H1 (cell line): ENCODE measurements at regions not wholly inside any gene's neighbourhood (a gene's known extent, or its start where the extent isn't known, plus 50 kb on each side); places are given as distances from the start of the nearest gene placed in this dataset.

Source experiments
- CTCF ChIA-PET: fragments of 300-600 bp; sonication (Branson Sonifier 250); formaldehyde crosslinking; loops from one replicate; lab custom pipeline; 2021; ENCODE audit not compliant: partially characterized antibody; lab: Charles Lee
- POLR2A ChIA-PET: fragments of 300-600 bp; sonication (Branson Sonifier 250); formaldehyde crosslinking; loops from one replicate; lab custom pipeline; 2021; ENCODE audit warnings: inconsistent platforms; ENCODE audit not compliant: partially characterized antibody; lab: Charles Lee
- DNase-seq, 2 experiments: peaks; one replicate each; pipeline versions ENCODE4 v3.0.0 to v3.0.0-alpha.2; 2010 to 2022; ENCODE audit warnings: low spot score in 2 of 2, low read depth in 1 of 2, mixed read lengths in 1 of 2
- FAIRE-seq: peaks from 2 replicates; lab custom pipeline; 2011; peaks lifted over from hg19 to GRCh38; lab: Jason Lieb, UNC
- H2AFZ ChIP-seq: 2 replicates; pipeline ENCODE4 v1.8.1; 2012; ENCODE audit warnings: low read length, inconsistent platforms
- H2AK5ac ChIP-seq: 2 replicates; pipeline ENCODE4 v1.6.1; 2013; ENCODE audit warnings: low read depth, low read length
- H2BK120ac ChIP-seq: replicated peaks from 2 replicates; pipeline ENCODE3; 2013; ENCODE audit warnings: low read depth, low read length, inconsistent platforms
- H2BK12ac ChIP-seq: 2 replicates; pipeline ENCODE4 v1.6.1; 2013; ENCODE audit warnings: low read depth, low read length
- H2BK15ac ChIP-seq: 2 replicates; pipeline ENCODE4 v1.6.1; 2013; ENCODE audit warnings: low read length
- H2BK20ac ChIP-seq: 2 replicates; pipeline ENCODE4 v1.6.1; 2013; ENCODE audit warnings: low read length
- H2BK5ac ChIP-seq: 2 replicates; pipeline ENCODE4 v1.6.1; 2013; ENCODE audit warnings: low read depth, low read length
- H3K14ac ChIP-seq: 2 replicates; pipeline ENCODE4 v1.6.1; 2013; ENCODE audit warnings: inconsistent platforms; ENCODE audit not compliant: insufficient read length
- H3K18ac ChIP-seq: 2 replicates; pipeline ENCODE4 v1.6.1; 2013; ENCODE audit warnings: low read length; ENCODE audit errors: extremely low read depth
- H3K23ac ChIP-seq: 2 replicates; pipeline ENCODE4 v1.6.1; 2013; ENCODE audit warnings: inconsistent platforms; ENCODE audit not compliant: insufficient read length
- H3K23me2 ChIP-seq: 2 replicates; pipeline ENCODE4 v1.6.1; 2013; ENCODE audit warnings: low read depth, low read length
- H3K27ac ChIP-seq: 2 replicates; pipeline ENCODE4 v1.6.1; 2011; ENCODE audit warnings: low read depth, low read length, inconsistent platforms
- H3K27me3 ChIP-seq, 4 experiments: replicated peaks in 1 of 4; 1 replicate in 1 of 4; 2 replicates in 3 of 4; pipeline versions ENCODE4 v1.6.1 to v1.8.1; 2011 to 2013; ENCODE audit warnings: low read length in 3 of 4, mild to moderate bottlenecking in 3 of 4, inconsistent platforms in 2 of 4, mixed read lengths in 2 of 4, moderate library complexity in 1 of 4; ENCODE audit not compliant: control insufficient read depth in 3 of 4, insufficient read depth in 3 of 4; ENCODE audit errors: extremely low read depth in 1 of 4
- H3K36me3 ChIP-seq, 4 experiments: 2 replicates each; pipeline versions ENCODE4 v1.6.1 to v1.8.1; 2011 to 2013; ENCODE audit warnings: mild to moderate bottlenecking in 4 of 4, low read length in 3 of 4, moderate library complexity in 2 of 4, control low read depth in 1 of 4, inconsistent platforms in 1 of 4; ENCODE audit not compliant: insufficient read depth in 4 of 4, control insufficient read depth in 2 of 4
- H3K4ac ChIP-seq: replicated peaks from 2 replicates; pipeline ENCODE3; 2013; ENCODE audit warnings: low read length, low read depth, mixed read lengths, inconsistent platforms; ENCODE audit not compliant: insufficient read length
- H3K4me1 ChIP-seq, 4 experiments: replicated peaks in 1 of 4; 1 replicate in 1 of 4; 2 replicates in 3 of 4; pipeline versions ENCODE4 v1.6.1 to v1.8.1; 2011 to 2013; ENCODE audit warnings: low read length in 3 of 4, inconsistent platforms in 2 of 4, mixed read lengths in 1 of 4; ENCODE audit not compliant: insufficient read depth in 4 of 4, control insufficient read depth in 3 of 4
- H3K4me2 ChIP-seq, 2 experiments: 2 replicates each; pipeline versions ENCODE4 v1.6.1 to v1.8.1; 2011 to 2013; ENCODE audit warnings: low read depth in 2 of 2, low read length in 2 of 2, control low read depth in 1 of 2, inconsistent platforms in 1 of 2, mild to moderate bottlenecking in 1 of 2; ENCODE audit not compliant: insufficient read depth in 1 of 2
- H3K4me3 ChIP-seq, 4 experiments: fragments of 200-600, 300-600 bp in 1 of 4; sonication (generic), shearing (Covaris generic), sonication (Bioruptor Twin) in 1 of 4; 2 replicates each; pipeline versions ENCODE4 v1.5.1 to v1.8.1; 2011 to 2016; ENCODE audit warnings: low read length in 4 of 4, low read depth in 3 of 4, control low read depth in 2 of 4, inconsistent platforms in 2 of 4, mild to moderate bottlenecking in 2 of 4, mixed read lengths in 1 of 4, moderate library complexity in 1 of 4; ENCODE audit not compliant: insufficient read depth in 2 of 4; ENCODE audit errors: extremely low read depth in 1 of 4
- H3K56ac ChIP-seq: replicated peaks from 2 replicates; pipeline ENCODE3; 2013; ENCODE audit warnings: low read depth, mild to moderate bottlenecking, mixed read lengths, low read length, inconsistent platforms; ENCODE audit not compliant: insufficient read length
- H3K79me1 ChIP-seq: 2 replicates; pipeline ENCODE4 v1.6.1; 2013; ENCODE audit warnings: low read depth, low read length, control low read depth
- H3K79me2 ChIP-seq, 2 experiments: 2 replicates each; pipeline versions ENCODE4 v1.6.1 to v1.8.1; 2012 to 2013; ENCODE audit warnings: low read length in 2 of 2, mild to moderate bottlenecking in 2 of 2, inconsistent platforms in 1 of 2; ENCODE audit not compliant: insufficient read depth in 2 of 2, control insufficient read depth in 1 of 2
- H3K9ac ChIP-seq, 4 experiments: replicated peaks in 1 of 4; 1 replicate in 1 of 4; 2 replicates in 3 of 4; pipeline versions ENCODE4 v1.6.1 to v1.8.1; 2011 to 2013; ENCODE audit warnings: low read depth in 3 of 4, low read length in 3 of 4, control low read depth in 2 of 4, mild to moderate bottlenecking in 2 of 4, moderate library complexity in 2 of 4, inconsistent platforms in 1 of 4; ENCODE audit errors: extremely low read depth in 1 of 4
- H3K9me3 ChIP-seq, 2 experiments: 2 replicates each; pipeline versions ENCODE4 v1.6.1 to v1.8.1; 2012 to 2013; ENCODE audit warnings: mild to moderate bottlenecking in 2 of 2, moderate library complexity in 2 of 2, control low read depth in 1 of 2, inconsistent platforms in 1 of 2, low read depth in 1 of 2, low read length in 1 of 2, mixed read lengths in 1 of 2; ENCODE audit not compliant: insufficient read depth in 2 of 2
- H4K20me1 ChIP-seq, 2 experiments: replicated peaks in 1 of 2; 2 replicates each; pipeline versions ENCODE3 to v1.8.1; 2011 to 2013; ENCODE audit warnings: inconsistent platforms in 2 of 2, low read length in 2 of 2, mild to moderate bottlenecking in 1 of 2; ENCODE audit not compliant: insufficient read depth in 2 of 2, control insufficient read depth in 1 of 2
- H4K5ac ChIP-seq: 2 replicates; pipeline ENCODE4 v1.6.1; 2013; ENCODE audit warnings: low read length, low read depth, mixed read lengths, inconsistent platforms; ENCODE audit not compliant: insufficient read length
- H4K8ac ChIP-seq: 2 replicates; pipeline ENCODE4 v1.8.0; 2013; ENCODE audit warnings: mild to moderate bottlenecking, moderate library complexity, low read length, inconsistent platforms; ENCODE audit not compliant: insufficient read depth; ENCODE audit errors: extremely low read depth
- H4K91ac ChIP-seq: replicated peaks from 2 replicates; pipeline ENCODE3; 2013; ENCODE audit warnings: low read length, mixed read lengths, inconsistent platforms; ENCODE audit not compliant: insufficient read length
- CREB1 ChIP-seq: IDR thresholded peaks from 2 replicates; pipeline ENCODE4 v1.6.1; 2012; ENCODE audit warnings: inconsistent platforms
- EZH2 ChIP-seq: fragments of 200-600 bp; sonication (generic); IDR thresholded peaks from 2 replicates; pipeline ENCODE4 v1.7.1; 2012; ENCODE audit warnings: low read depth, mild to moderate bottlenecking, moderate library complexity, low read length, inconsistent platforms; ENCODE audit not compliant: severe bottlenecking
- JUND ChIP-seq: IDR thresholded peaks from 2 replicates; pipeline ENCODE4 v1.6.1; 2011; ENCODE audit warnings: mild to moderate bottlenecking, improper control_type of control experiment, low read length
- KDM5A ChIP-seq: fragments of 200-600 bp; IDR thresholded peaks from 2 replicates; pipeline ENCODE4 v1.7.1; 2012; ENCODE audit warnings: mild to moderate bottlenecking, low read length, inconsistent platforms, mixed read lengths
- MAFK ChIP-seq: IDR thresholded peaks from 2 replicates; pipeline ENCODE4 v1.6.1; 2012; ENCODE audit warnings: low read depth, mild to moderate bottlenecking, improper control_type of control experiment, low read length
- NRF1 ChIP-seq: IDR thresholded peaks from 2 replicates; pipeline ENCODE4 v1.6.1; 2011; ENCODE audit warnings: mild to moderate bottlenecking, low read depth, low read length, improper control_type of control experiment
- POLR2AphosphoS5 ChIP-seq: IDR thresholded peaks from 2 replicates; pipeline ENCODE4 v1.6.1; 2011; ENCODE audit warnings: low read depth, low read length
- SUZ12 ChIP-seq: fragments of 200-600 bp; sonication (generic); IDR thresholded peaks from 2 replicates; pipeline ENCODE4 v1.6.1; 2012; ENCODE audit warnings: mild to moderate bottlenecking, inconsistent platforms, low read length, moderate library complexity, mixed read lengths
- TF ChIP-seq, protein P1 (sequence below): IDR thresholded peaks from 2 replicates; pipeline ENCODE4 v1.6.1; 2012; ENCODE audit warnings: inconsistent platforms

DNA sequence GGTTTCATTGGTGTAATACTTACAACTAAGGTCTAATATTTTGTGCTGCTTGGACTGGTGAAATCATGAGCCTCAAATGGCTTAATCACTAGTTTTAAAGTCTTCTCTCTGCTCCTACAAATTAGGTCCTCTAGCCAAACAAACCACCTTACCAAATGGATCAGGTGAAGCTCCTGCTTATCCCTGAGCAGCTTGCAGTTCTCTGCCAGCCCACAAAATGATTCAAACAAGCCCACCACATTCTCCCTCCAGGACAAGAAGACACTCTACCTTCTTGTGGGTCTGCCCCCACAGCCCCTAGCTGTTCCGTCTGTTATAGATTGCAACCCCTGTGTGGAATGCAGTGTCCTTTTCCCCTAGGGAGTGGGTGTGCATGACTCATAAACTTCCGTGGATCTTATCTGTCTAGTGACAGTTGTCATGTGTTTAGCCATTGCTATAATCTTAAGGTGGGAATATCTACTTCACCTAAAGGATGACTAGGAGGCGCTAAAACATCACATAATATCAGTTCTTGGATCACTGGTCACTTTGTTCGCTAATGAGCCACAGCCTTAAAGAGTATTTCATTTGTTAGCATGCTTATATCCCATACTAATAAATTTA is 940.5 kb upstream of the MANEA start (continued):
- no peak for TF ChIP-seq MAFK

DNA sequence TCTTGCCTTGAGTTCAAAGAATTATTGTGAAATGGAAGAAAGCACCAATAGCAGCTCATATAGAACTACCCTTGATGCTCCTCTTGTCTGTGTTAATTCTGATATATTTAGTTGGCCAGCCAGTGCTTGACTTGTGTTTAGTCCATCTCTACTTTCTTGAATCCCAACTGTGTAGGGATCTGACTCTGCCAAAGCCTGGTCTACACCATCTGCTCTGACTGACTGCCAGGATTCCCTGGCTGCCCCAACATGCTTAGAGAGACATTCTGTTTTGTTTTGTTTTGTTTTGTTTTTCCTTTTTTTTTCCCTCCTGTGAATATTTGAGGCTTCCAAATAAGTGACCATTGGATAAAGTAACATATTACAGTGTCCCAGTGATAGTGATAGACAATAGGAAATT is 953.7 kb upstream of the MANEA start:
- TF ChIP-seq POLR2AphosphoS5 (no peak), JUND (no peak), KDM5A (no peak), EZH2 (no peak), NRF1 (no peak), SUZ12 (no peak), CREB1 (no peak)
- TF ChIP-seq, protein P1, sequence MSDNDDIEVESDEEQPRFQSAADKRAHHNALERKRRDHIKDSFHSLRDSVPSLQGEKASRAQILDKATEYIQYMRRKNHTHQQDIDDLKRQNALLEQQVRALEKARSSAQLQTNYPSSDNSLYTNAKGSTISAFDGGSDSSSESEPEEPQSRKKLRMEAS = no peak
- H3K4ac ChIP-seq = no peak overlapping the region

More for the DNA sequence above, 953.7 kb upstream of the MANEA start:
- no peak overlapping the region for H3K4me3 ChIP-seq
- H4K91ac ChIP-seq = no peak overlapping the region
- H3K23me2 ChIP-seq = no peaks in the 10 kb centered on the region
- FAIRE-seq = no peak
- no peak overlapping the region for H2BK5ac ChIP-seq
- H3K56ac ChIP-seq = no peak overlapping the region
- H4K5ac ChIP-seq = no peak overlapping the region
- H2BK12ac ChIP-seq = no peak overlapping the region
- H3K4me2 ChIP-seq = no peak overlapping the region
- H3K18ac ChIP-seq = no peak overlapping the region
- H3K23ac ChIP-seq = no peak overlapping the region
- no peak overlapping the region for H3K27ac ChIP-seq
- no peaks in the 10 kb centered on the region for H3K27me3 ChIP-seq
- no peak overlapping the region for H2AFZ ChIP-seq
- CTCF ChIA-PET = interaction anchor here (1.1 kb wide), 1 partner anchor 10 kb away, joined by 3 read pairs; no protein-coding TSS in a partner anchor
- no peaks in the 10 kb centered on the region for H4K20me1 ChIP-seq
- no peak overlapping the region for H2AK5ac ChIP-seq
- H4K8ac ChIP-seq = no peak overlapping the region
- no peak overlapping the region for H2BK120ac ChIP-seq
- no peaks in the 10 kb centered on the region for H3K79me2 ChIP-seq
- POLR2A ChIA-PET = no interaction called here
- H3K79me1 ChIP-seq = no peaks in the 10 kb centered on the region
- no peaks in the 10 kb centered on the region for H3K9me3 ChIP-seq
- H3K36me3 ChIP-seq = no peaks in the 10 kb centered on the region
- no peak overlapping the region for H2BK20ac ChIP-seq
- no peak overlapping the region for H2BK15ac ChIP-seq
- no peaks in the 10 kb centered on the region for H3K4me1 ChIP-seq
- H3K14ac ChIP-seq = no peak overlapping the region
- H3K9ac ChIP-seq = no peak overlapping the region
- DNase-seq = no peak
